HPDE6-E6E7 (cell line): ENCODE measurements at regions not wholly inside any gene's neighbourhood (a gene's known extent, or its start where the extent isn't known, plus 50 kb on each side); places are given as distances from the start of the nearest gene placed in this dataset.

Source experiments
- DNase-seq: peaks from one replicate; pipeline ENCODE4 v3.0.0; 2011; ENCODE audit warnings: missing footprints; ENCODE audit errors: extremely low spot score

DNA sequence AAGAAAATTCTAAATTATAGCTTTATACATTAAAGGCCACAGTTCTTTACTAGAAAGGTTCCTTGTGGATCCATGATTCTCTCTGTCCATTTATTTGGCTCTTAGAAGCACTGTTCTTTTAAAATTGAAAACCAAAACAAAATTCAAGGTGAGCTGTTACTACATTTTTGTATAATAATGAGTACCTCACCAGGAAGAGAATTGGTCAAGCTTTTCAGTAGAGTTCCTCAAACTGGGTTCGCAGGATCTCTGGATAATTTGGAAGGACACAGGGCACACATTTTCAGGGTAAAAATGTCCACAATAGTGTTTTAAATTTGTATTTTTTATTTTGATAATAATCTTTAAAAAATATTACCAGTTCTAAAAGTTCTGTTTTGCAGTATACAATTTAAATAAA lies 93.0 kb downstream of the PPP1R3A start:
- no peak for DNase-seq

DNA sequence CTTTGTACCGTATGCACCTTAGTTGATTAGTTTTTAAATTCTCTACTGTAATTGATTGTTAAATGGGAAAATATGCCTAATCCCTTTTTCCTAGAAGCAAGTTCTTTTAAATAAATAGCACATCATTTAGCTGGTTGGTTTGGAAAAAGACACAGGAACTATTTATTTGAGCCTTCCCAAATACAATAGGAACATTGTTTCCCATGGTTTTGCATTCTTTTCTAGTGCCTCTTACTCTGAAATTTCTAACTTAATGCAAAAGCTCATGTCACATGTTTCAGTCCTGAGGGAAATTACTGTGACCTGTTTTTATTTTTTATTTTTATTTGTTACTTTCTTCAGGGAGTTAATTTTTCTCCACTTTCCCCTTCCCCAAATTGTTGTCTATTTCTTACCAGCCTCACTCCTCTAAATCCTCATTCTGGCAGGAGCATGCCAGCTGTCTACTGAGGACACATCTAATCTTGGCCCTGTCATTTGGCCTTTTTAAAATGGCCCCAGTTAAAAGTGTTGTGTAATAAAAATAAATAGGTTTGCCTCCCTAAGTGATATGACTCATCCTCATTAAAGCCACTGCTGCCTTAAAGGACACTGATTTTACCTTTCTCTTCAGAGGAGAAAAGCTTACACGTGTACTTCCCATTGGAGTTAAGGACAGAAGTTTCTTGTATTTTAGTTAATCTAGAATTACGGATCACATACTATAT lies 94.5 kb downstream of the PPP1R3A start:
- no peak for DNase-seq

DNA sequence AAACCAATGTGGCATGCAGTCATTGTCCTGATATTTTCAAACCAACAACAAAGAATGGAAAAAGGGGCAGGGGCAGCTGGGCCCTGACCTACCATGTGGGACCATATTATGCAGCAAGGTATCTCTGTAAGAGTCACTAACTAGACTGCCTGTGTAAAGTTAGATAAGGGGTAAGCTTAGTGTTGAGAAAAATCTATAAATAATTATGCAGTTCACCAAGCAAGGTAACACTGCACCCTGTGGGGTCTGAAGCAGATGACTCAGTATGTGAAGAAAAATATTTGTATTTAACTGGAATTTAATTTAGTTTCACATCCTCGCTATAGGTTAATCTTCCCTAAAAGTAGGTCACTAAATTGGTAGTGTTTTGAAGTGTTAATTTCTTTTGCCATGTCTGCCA lies 99.3 kb downstream of the PPP1R3A start:
- DNase-seq, result no peak

DNA sequence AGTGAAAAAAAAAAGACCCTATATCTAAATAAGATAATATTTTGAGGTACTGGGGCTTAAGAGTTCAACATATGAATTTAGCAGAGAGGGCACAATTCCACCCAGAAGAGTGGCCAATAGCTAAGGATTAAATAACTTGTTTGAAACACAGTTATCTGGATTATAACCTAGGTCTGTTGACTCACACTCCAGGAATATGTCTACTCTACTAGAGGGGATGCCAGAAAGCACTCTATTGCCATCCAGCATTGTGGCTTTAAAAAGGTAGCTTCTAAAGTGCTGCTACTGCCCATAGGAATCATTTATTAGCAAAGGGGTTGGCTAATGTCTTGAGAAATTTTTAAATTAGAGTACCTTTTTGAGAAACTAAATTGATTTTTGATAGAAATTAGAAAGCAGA lies 102.2 kb downstream of the PPP1R3A start:
- DNase-seq, result no peak

GRCh38 chr7:113813471-113813870 lies 105.3 kb downstream of the PPP1R3A start:
- no peak for DNase-seq

DNA sequence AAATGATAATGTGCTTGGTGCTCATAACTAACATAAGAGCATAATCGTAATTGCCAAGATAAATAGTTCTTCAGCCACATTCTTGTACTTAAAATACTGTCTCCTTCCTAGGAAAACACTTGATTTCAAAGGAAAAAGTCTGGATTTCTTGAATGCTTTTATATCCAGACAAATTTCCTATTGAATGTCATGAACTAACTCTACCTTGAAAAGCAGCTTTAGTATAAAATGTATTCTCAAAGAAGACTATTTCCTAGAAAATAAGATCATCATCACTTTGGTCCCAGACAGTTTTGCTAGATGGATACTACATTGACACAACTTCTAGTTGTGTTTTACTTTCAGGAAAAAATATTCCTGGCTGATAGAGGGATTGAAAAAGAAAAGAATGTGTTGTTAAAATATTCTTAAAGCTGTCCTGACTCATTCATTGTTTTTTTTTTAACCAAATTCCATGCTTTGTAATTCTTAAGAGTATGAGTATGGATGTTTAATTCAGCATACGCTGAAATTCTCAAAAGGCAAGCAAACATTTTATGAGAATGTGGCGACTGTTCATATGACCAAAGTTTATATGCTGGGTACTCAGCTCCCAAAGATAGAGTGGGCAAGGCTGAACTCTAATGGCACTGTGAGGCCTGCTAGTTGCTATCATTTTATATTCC lies 106.1 kb downstream of the PPP1R3A start:
- DNase-seq, result no peak

GRCh38 chr7:113810080-113810744 lies 108.6 kb downstream of the PPP1R3A start:
- DNase-seq, result no peak

DNA sequence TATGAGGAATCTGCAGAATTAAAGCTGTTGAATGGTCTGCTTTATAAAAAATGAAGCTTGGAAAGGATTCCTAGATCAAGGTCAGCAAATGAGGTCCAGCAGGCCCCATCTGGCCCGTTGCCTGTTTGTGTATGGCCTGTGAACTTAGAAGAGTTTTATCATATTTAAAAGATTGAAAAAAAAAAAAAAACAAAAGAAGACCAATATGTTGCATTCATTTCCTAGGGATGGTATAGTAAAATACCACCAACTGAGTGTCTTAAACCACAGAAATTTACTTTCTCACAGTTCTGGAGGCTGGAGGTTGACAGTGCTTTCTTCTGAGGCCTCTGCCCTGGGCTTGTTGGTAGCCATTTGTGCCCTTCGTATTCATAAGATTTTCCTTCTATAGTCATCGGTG lies 109.2 kb downstream of the PPP1R3A start:
- no peak for DNase-seq

DNA sequence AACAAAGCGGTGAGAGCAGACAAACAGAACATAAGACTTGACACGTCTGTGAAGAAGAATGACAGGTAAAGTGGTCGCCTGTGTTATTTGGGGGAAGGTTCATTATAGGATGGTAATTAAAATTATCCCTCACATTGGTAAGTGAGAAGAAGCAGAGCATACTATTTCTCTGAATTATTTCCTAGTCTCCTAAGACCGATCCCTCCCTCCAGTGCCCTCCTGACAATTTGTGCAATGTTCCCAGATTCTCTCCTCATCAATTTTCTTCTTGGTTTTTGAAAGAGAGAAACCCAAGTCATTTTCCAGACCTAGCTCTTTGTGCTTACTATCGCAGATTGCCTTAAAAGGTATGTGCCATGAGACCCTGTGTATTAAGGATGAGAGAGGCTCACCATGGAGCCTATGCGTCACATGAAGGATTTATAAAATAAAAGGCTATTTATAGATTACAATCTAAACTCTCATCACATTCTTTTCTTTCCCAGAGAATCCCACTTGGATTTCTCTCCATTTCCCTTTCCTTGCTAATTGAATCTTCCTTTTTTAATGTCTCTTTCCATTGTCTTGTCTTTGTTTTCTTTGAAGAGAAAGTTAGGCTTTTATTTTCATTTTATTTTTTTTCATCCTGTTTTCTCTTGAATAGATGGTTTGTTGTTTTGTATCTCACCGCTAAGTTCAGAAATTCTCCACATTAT lies 112.0 kb downstream of the PPP1R3A start:
- no peak for DNase-seq

GRCh38 chr7:113805976-113806375 lies 112.8 kb downstream of the PPP1R3A start:
- DNase-seq, result no peak

DNA sequence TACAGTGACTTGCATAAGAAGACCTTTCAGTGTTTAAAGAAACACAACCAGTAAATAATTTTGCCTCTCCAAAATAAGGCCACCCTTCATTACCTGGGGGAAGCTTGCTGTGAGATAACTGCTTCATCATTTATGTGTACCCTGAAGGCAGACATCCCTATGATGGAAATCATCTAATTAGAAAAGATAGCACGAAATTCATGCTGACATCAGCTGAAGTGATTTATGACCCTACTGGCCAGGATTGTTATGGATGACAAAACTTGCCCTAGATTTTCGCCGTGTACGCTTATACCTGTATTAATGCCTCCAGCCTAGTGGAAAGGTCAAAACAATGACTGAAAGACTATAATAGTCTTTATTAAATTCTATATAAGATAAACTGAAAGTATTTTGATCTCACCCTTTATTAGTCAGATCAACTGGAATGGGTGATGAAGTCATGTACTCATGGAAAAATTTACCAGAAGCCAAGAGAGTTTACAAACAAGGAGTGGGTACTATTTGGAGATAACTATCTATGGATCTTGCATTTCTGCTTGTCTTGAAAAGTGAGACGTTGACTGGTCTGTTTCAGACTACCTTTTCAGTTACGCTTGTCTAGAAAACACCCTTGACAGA lies 114.2 kb downstream of the PPP1R3A start:
- DNase-seq, result no peak

DNA sequence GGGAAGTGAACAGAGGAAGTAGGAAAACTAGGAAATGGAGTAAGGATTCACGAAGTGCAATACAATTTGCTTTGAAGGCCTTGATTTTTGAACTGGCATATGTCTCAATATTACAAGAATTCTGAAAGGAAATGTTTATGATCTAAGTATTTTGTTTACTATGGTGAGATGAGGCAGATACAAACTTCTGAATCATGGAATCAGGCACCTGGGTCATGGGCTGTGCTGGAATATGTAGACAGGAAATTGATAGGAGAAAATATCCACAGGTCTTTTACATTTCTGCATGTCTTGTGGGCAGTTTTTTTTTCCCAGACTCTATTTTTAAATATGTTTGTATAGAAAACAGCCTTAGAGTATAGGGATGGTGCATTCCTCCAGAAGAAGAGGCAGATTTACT lies 117.1 kb downstream of the PPP1R3A start:
- no peak for DNase-seq

DNA sequence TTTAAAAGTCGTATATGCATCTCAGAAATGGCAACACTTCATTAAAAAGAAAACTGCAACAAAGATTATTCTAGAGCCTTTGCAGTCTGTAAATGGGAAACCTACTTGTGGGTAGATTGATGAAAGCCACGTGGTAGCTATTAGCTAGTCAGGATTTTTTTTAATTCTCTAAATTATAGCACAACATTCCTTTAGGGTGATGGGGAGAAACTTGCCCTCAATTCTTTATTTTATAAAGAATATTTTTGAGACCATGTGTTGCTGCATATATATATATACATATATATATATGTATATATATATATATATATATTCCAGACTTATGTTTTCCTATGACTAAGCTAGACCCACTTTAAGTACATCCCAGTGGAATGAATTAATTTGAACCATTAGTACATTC lies 118.0 kb downstream of the PPP1R3A start:
- no peak for DNase-seq

- DNase-seq, result no peak
Measured at GRCh38 chr7:113799896-113800295, 118.9 kb downstream of the PPP1R3A start.

DNA sequence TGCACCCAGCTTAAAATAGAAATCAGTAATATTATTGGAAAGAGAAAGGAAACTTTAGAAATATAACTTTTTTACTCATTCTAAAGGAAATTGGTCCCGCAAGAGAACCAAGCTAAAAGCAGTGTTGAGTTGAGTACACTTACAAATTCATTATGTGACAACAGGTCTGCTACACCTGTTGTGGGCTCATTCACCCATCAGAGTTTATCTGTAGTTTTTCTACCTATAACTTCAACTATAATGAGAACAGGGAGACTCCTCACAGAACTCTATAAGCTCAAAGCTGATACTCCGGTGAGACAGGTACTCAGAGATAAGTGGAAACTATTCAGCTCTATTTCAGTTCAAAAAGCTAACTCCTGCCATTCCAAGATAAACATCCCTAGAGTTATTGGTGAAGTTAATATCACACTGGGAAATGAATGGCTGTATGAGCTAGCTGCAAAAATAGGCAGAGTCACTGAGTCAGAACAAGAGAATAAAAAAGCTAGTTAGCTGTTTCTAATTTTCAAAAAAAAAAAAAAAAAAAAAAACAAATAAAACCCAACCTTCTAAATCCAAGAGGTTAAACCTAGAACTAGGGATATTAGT lies 121.3 kb downstream of the PPP1R3A start:
- no peak for DNase-seq

DNA sequence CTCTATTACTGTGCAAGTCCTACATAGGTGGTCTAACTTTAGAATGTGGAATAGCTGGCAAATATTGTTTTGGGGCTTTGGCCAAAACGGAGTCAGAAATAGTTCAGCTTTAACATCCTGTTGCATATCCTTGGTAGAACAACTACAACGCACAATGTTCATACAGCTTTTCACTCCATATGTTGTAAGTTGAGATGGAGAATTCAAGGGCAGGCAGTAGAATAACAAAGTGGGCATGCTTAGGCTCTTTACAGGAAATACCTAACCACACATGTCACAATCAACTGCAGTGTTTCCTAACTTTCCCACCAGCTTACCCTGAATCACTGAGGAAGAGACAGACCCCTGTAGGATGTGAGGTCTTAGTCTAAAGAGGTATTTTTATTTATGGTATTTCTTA lies 122.3 kb downstream of the PPP1R3A start:
- peak; percentile 3 for DNase-seq

GRCh38 chr7:113794573-113794972 lies 124.2 kb downstream of the PPP1R3A start:
- no peak for DNase-seq

GRCh38 chr7:113793171-113793570 lies 125.6 kb downstream of the PPP1R3A start:
- DNase-seq, result no peak

- DNase-seq, result no peak
Measured at GRCh38 chr7:113790025-113790424, 128.8 kb downstream of the PPP1R3A start.

DNA sequence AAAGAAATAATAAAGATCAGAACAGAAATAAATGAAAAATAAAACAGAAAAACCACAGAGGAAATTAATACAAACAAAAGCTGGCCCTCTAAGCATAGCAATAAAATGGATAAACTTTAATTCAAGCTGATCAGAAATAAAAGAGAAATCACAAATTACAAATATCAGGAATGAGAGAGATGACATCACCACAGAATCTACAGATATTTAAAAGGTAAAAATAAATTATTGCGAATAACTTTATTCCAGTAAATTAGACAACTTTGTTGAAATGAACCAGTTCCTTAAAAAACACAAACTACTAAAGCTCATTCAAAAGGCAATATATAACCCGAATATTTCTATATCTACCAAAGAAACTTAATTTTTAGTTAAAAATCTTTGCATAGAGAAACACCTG lies 131.7 kb downstream of the PPP1R3A start:
- no peak for DNase-seq

DNA sequence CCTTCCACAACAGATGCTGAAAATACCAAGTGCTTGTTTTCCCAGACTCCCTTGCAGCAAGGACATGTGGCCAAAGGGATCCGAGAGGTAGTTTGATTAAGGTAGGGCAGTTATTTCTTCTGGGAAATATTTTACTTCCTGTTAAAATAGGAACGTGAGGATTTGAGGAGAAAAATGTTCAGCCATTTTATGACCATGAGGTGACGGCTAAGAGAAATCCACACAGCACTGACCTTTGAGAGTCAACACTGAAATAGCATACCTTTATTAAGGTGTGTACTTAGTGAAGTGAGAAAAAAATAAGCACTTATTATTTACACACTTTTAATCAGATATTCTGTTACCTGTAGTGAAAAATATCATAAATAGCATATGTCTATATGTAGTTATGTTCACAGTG lies 133.9 kb downstream of the PPP1R3A start:
- DNase-seq, result no peak

GRCh38 chr7:113784316-113784715 lies 134.5 kb downstream of the PPP1R3A start:
- DNase-seq, result no peak
